A204.1 (cell line): ENCODE measurements at regions not wholly inside any gene's neighbourhood (a gene's known extent, or its start where the extent isn't known, plus 50 kb on each side); places are given as distances from the start of the nearest gene placed in this dataset.

ENCODE experiments used
- FAIRE-seq: peaks from 2 replicates; lab custom pipeline; 2012; peaks lifted over from hg19 to GRCh38; lab: Jason Lieb, UNC

GRCh38 chr2:200054681-200055468 is 99.5 kb downstream of the MAIP1 start:
- FAIRE-seq: no peak

- no peak for FAIRE-seq
These were observed 100.7 kb downstream of the MAIP1 start for GRCh38 chr2:200056105-200056504.

- FAIRE-seq: no peak
These were observed 107.8 kb downstream of the MAIP1 start for GRCh38 chr2:200063155-200063554.

- FAIRE-seq: no peak
These were observed 109.5 kb downstream of the MAIP1 start for GRCh38 chr2:200064879-200065278.

GRCh38 chr2:200065477-200065876 is 110.1 kb downstream of the MAIP1 start:
- FAIRE-seq: no peak

- no peak for FAIRE-seq
These were observed 111.0 kb downstream of the MAIP1 start for GRCh38 chr2:200066417-200066816.

GRCh38 chr2:200068642-200069041 is 113.3 kb downstream of the MAIP1 start:
- peak; percentile 41 for FAIRE-seq

GRCh38 chr2:200077210-200077650 is 121.8 kb downstream of the MAIP1 start:
- FAIRE-seq: no peak

- no peak for FAIRE-seq
These were observed 122.5 kb downstream of the MAIP1 start for GRCh38 chr2:200077838-200078237.

GRCh38 chr2:200079356-200079755 is 124.0 kb downstream of the MAIP1 start:
- no peak for FAIRE-seq

- no peak for FAIRE-seq
These were observed 125.9 kb downstream of the MAIP1 start for GRCh38 chr2:200081236-200081635.

- no peak for FAIRE-seq
These were observed 126.4 kb downstream of the MAIP1 start for GRCh38 chr2:200081811-200082210.

GRCh38 chr2:200084036-200084435 is 128.7 kb downstream of the MAIP1 start:
- FAIRE-seq: no peak

GRCh38 chr2:200086911-200087310 is 131.5 kb downstream of the MAIP1 start:
- no peak for FAIRE-seq

GRCh38 chr2:200087451-200087850 is 132.1 kb downstream of the MAIP1 start:
- no peak for FAIRE-seq

GRCh38 chr2:200089040-200089755 is 133.8 kb downstream of the MAIP1 start:
- no peak for FAIRE-seq

GRCh38 chr2:200089756-200090109 is 134.4 kb downstream of the MAIP1 start:
- no peak for FAIRE-seq

- no peak for FAIRE-seq
These were observed 135.3 kb downstream of the MAIP1 start for GRCh38 chr2:200090683-200091082.

- FAIRE-seq: no peak
These were observed 135.7 kb downstream of the MAIP1 start for GRCh38 chr2:200091126-200091525.

- FAIRE-seq: no peak
These were observed 136.9 kb downstream of the MAIP1 start for GRCh38 chr2:200092235-200092634.

GRCh38 chr2:200095436-200095835 is 140.1 kb downstream of the MAIP1 start:
- no peak for FAIRE-seq

GRCh38 chr2:200099256-200099655 is 143.9 kb downstream of the MAIP1 start:
- FAIRE-seq: no peak

GRCh38 chr2:200100027-200100426 is 144.6 kb downstream of the MAIP1 start:
- FAIRE-seq: peak; percentile 84

- no peak for FAIRE-seq
These were observed 146.5 kb downstream of the MAIP1 start for GRCh38 chr2:200101922-200102321.
